ENCODE measurements at regions not wholly inside any gene's neighbourhood (a gene's known extent, or its start where the extent isn't known, plus 50 kb on each side); places are given as distances from the start of the nearest gene placed in this dataset.
"Not testable (repeated sequence)": the region's sequence is repeated elsewhere in the genome, so short reads cannot be mapped to it uniquely, and the experiment has no call there.

GRCh38 chr4:59671037-59671436 lies 1529.1 kb upstream of the ADGRL3 start:
- no peak for TF ChIP-seq POLR2AphosphoS5 (IDR thresholded peaks at IDR 0.05)
- no peak for TF ChIP-seq POLR2A (IDR thresholded peaks at IDR 0.05)
- TF ChIP-seq EP300 (IDR thresholded peaks at IDR 0.05) = no peak
- no peak for TF ChIP-seq CTCF (IDR thresholded peaks at IDR 0.05)
- no peaks in the 10 kb centered on the region for H3K36me3 ChIP-seq
- no peaks in the 10 kb centered on the region for H3K4me1 ChIP-seq
- no peak for DNase-seq
- H3K4me3 ChIP-seq = no peak overlapping the region
- no peak overlapping the region for H3K27ac ChIP-seq
- 79 to 97% (median 84%) methylated on average over 1 of the region's 1 CpG for WGBS, 5 donors
- no peaks in the 10 kb centered on the region for H3K27me3 ChIP-seq
- intact Hi-C loops (cut with DNase I; ENCODE audit: low total_unique reads) = no loop called here
- H3K9me3 ChIP-seq = no peaks in the 10 kb centered on the region

- Histone ChIP-seq H3K36me3 (no peaks in the 10 kb centered on the region), H3K27me3 (no peaks in the 10 kb centered on the region), H3K9me3 (no peaks in the 10 kb centered on the region), H3K4me3 (no peak overlapping the region), H3K27ac (no peak overlapping the region), H3K4me1 (no peaks in the 10 kb centered on the region)
- no peak for TF ChIP-seq POLR2A (IDR thresholded peaks at IDR 0.05)
- no peak for TF ChIP-seq POLR2AphosphoS5 (IDR thresholded peaks at IDR 0.05)
- TF ChIP-seq CTCF (IDR thresholded peaks at IDR 0.05) = no peak
- TF ChIP-seq EP300 (IDR thresholded peaks at IDR 0.05) = no peak
- DNase-seq = no peak
- intact Hi-C loops (cut with DNase I; ENCODE audit: low total_unique reads) = no loop called here
- 48 to 73% (median 60%) methylated on average over 1 of the region's 1 CpG for WGBS, 5 donors
Observed at GRCh38 chr4:59676389-59676788, 1523.7 kb upstream of the ADGRL3 start.

DNA sequence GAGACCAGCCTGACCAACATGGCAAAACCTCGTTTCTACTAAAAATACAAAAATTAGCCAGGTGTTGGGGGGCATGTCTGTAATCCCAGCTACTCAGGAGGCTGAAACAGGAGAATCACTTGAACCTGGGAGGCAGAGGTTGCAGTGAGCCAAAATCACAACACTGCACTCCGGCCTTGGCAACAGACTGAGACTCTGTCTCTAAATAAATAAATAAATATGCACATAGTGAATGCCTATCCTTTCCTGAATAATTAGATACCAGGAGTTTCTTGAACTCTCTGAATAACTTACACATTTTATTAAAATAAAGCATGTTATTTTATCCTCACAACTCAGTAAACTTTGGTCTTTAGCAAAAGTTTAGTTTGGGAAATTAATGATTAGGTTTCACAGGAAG lies 1523.1 kb upstream of the ADGRL3 start:
- H3K4me1 ChIP-seq; H3K27ac ChIP-seq; H3K9me3 ChIP-seq; intact Hi-C loops (cut with DNase I; ENCODE audit: low total_unique reads); DNase-seq; H3K27me3 ChIP-seq; H3K36me3 ChIP-seq; H3K4me3 ChIP-seq: not testable (repeated sequence)
- 74 to 90% (median 78%) methylated on average over 2 of the region's 2 CpGs for WGBS, 5 donors

GRCh38 chr4:59685626-59686025 lies 1514.5 kb upstream of the ADGRL3 start:
- H3K4me1 ChIP-seq = no peaks in the 10 kb centered on the region
- WGBS, 5 donors = 79 to 93% (median 85%) methylated on average over 1 of the region's 1 CpG
- intact Hi-C loops (cut with DNase I; ENCODE audit: low total_unique reads) = no loop called here
- no peak for DNase-seq
- no peak overlapping the region for H3K27ac ChIP-seq
- no peaks in the 10 kb centered on the region for H3K9me3 ChIP-seq
- no peak for TF ChIP-seq POLR2A (IDR thresholded peaks at IDR 0.05)
- TF ChIP-seq POLR2AphosphoS5 (IDR thresholded peaks at IDR 0.05) = no peak
- TF ChIP-seq CTCF (IDR thresholded peaks at IDR 0.05) = no peak
- no peak for TF ChIP-seq EP300 (IDR thresholded peaks at IDR 0.05)
- H3K27me3 ChIP-seq = no peaks in the 10 kb centered on the region
- H3K36me3 ChIP-seq = no peaks in the 10 kb centered on the region
- H3K4me3 ChIP-seq = no peak overlapping the region

DNA sequence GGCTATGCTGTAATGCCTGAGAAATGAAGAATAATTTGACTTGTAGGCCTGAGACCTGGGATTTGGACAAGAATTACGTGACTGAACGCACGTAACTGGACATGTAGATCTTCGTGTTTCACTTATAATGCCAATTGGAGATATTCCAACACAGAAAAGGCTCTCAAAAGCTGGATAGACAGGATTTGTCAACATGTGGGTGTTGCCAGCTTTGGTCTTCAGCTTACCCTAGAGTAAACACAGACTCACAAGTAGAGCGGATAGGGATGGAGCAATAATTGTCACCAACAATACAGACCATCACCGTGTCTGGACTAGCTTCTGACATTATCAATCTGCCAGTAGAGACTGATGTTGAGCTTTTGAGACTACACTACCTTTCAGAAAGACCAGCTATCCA lies 1511.0 kb upstream of the ADGRL3 start:
- no peak overlapping the region for H3K4me3 ChIP-seq
- intact Hi-C loops (cut with DNase I; ENCODE audit: low total_unique reads) = no loop called here
- no peaks in the 10 kb centered on the region for H3K9me3 ChIP-seq
- 70 to 83% (median 75%) methylated on average over 6 of the region's 6 CpGs for WGBS, 5 donors
- no peaks in the 10 kb centered on the region for H3K27me3 ChIP-seq
- H3K4me1 ChIP-seq = no peaks in the 10 kb centered on the region
- TF ChIP-seq POLR2A (IDR thresholded peaks at IDR 0.05) = no peak
- no peak for TF ChIP-seq EP300 (IDR thresholded peaks at IDR 0.05)
- TF ChIP-seq POLR2AphosphoS5 (IDR thresholded peaks at IDR 0.05) = no peak
- no peak for TF ChIP-seq CTCF (IDR thresholded peaks at IDR 0.05)
- no peaks in the 10 kb centered on the region for H3K36me3 ChIP-seq
- no peak overlapping the region for H3K27ac ChIP-seq
- no peak for DNase-seq
